Neural cell (in vitro differentiated cells): ENCODE measurements at regions not wholly inside any gene's neighbourhood (a gene's known extent, or its start where the extent isn't known, plus 50 kb on each side); places are given as distances from the start of the nearest gene placed in this dataset.

Experiments
- H2AFZ ChIP-seq: fragments of 200-600, 300-800 bp; sonication (generic), shearing (Covaris generic); 2 replicates; pipeline ENCODE4 v1.6.0; 2014; ENCODE audit warnings: low read depth, mild to moderate bottlenecking, antibody characterized with exemption, low read length, moderate library complexity
- H3F3A ChIP-seq: fragments of 200-600 bp; shearing (Covaris generic); 2 replicates; pipeline ENCODE4 v1.6.1; 2016; ENCODE audit warnings: mild to moderate bottlenecking, moderate library complexity, mixed read lengths, antibody characterized with exemption, low read length; ENCODE audit not compliant: insufficient read depth, poor library complexity, severe bottlenecking
- H3K27ac ChIP-seq: fragments of 200-600, 300-800 bp; sonication (generic), shearing (Covaris generic); 2 replicates; pipeline ENCODE4 v1.5.1; 2014; ENCODE audit warnings: mild to moderate bottlenecking, low read length, moderate library complexity
- H3K27me3 ChIP-seq: fragments of 300-800, 200-600 bp; sonication (generic), shearing (Covaris generic); 2 replicates; pipeline ENCODE4 v1.6.0; 2014; ENCODE audit warnings: mild to moderate bottlenecking, low read depth, low read length, moderate library complexity; ENCODE audit not compliant: insufficient read depth
- H3K36me3 ChIP-seq: fragments of 300-800, 200-600 bp; sonication (generic), shearing (Covaris generic); 2 replicates; pipeline ENCODE4 v1.5.1; 2014; ENCODE audit warnings: mild to moderate bottlenecking, antibody characterized with exemption, low read length, moderate library complexity; ENCODE audit not compliant: insufficient read depth
- H3K4me2 ChIP-seq: fragments of 300-800, 200-600 bp; sonication (generic), shearing (Covaris generic); 2 replicates; pipeline ENCODE4 v1.6.0; 2014; ENCODE audit warnings: mild to moderate bottlenecking, low read length
- H3K4me3 ChIP-seq: fragments of 300-800, 200-600 bp; sonication (generic), shearing (Covaris generic); 2 replicates; pipeline ENCODE4 v1.5.1; 2014; ENCODE audit warnings: mild to moderate bottlenecking, low read length, moderate library complexity
- H3K79me2 ChIP-seq: fragments of 200-600 bp; shearing (Covaris generic); replicated peaks from 2 replicates; pipeline ENCODE4 v1.6.0; 2014; ENCODE audit warnings: mild to moderate bottlenecking, low read length, moderate library complexity; ENCODE audit not compliant: insufficient read depth
- H3K9ac ChIP-seq: fragments of 300-800, 200-600 bp; sonication (generic), shearing (Covaris generic); 2 replicates; pipeline ENCODE4 v1.6.1; 2016; ENCODE audit warnings: mild to moderate bottlenecking, low read length, mixed read lengths
- H3K9me2 ChIP-seq: fragments of 200-600 bp; shearing (Covaris generic); 2 replicates; pipeline ENCODE4 v1.6.1; 2016; ENCODE audit warnings: mild to moderate bottlenecking, low read length, mixed read lengths; ENCODE audit not compliant: insufficient read depth
- H3K9me3 ChIP-seq: fragments of 200-600, 300-800 bp; sonication (generic), shearing (Covaris generic); 2 replicates; pipeline ENCODE4 v1.6.1; 2016; ENCODE audit warnings: mild to moderate bottlenecking, mixed run types, low read length, moderate library complexity, mixed read lengths
- H4K20me1 ChIP-seq: fragments of 200-600 bp; shearing (Covaris generic); 2 replicates; pipeline ENCODE4 v1.6.1; 2016; ENCODE audit warnings: mild to moderate bottlenecking, mixed run types; ENCODE audit not compliant: insufficient read depth
- CTCF ChIP-seq: fragments of 450-650 bp; IDR thresholded peaks from 2 replicates; pipeline ENCODE4 v1.5.1; 2014; ENCODE audit warnings: antibody characterized with exemption, mild to moderate bottlenecking, moderate library complexity; ENCODE audit not compliant: poor library complexity, severe bottlenecking
- EP300 ChIP-seq: fragments of 450-650 bp; conservative IDR thresholded peaks from 2 replicates; pipeline ENCODE4 v1.6.1; 2014; ENCODE audit warnings: antibody characterized with exemption, mild to moderate bottlenecking, moderate library complexity; ENCODE audit not compliant: poor library complexity, severe bottlenecking
- EZH2 ChIP-seq: fragments of 200-600, 300-800 bp; shearing (Covaris generic), sonication (generic); IDR thresholded peaks from 2 replicates; pipeline ENCODE4 v1.6.1; 2014; ENCODE audit warnings: antibody characterized with exemption, low read length, borderline replicate concordance, mild to moderate bottlenecking; ENCODE audit not compliant: insufficient read depth, poor library complexity, severe bottlenecking
- MXI1 ChIP-seq: fragments of 450-650 bp; conservative IDR thresholded peaks from 2 replicates; pipeline ENCODE4 v1.6.1; 2014; ENCODE audit warnings: antibody characterized with exemption, mild to moderate bottlenecking; ENCODE audit not compliant: poor library complexity, severe bottlenecking
- POLR2AphosphoS5 ChIP-seq: IDR thresholded peaks from 2 replicates; pipeline ENCODE4 v1.6.1; 2012
- RAD21 ChIP-seq: fragments of 450-650 bp; conservative IDR thresholded peaks from 2 replicates; pipeline ENCODE4 v1.6.1; 2014; ENCODE audit warnings: antibody characterized with exemption, mild to moderate bottlenecking, moderate library complexity
- SMC3 ChIP-seq: fragments of 450-650 bp; conservative IDR thresholded peaks from 2 replicates; pipeline ENCODE4 v1.6.1; 2014; ENCODE audit warnings: antibody characterized with exemption, mild to moderate bottlenecking, moderate library complexity; ENCODE audit not compliant: poor library complexity
- TAF1 ChIP-seq: IDR thresholded peaks from 2 replicates; pipeline ENCODE4 v1.6.1; 2012; ENCODE audit warnings: low read depth
- TF ChIP-seq, protein P1 (sequence below): IDR thresholded peaks from 2 replicates; pipeline ENCODE4 v1.6.1; 2012; ENCODE audit warnings: borderline replicate concordance

DNA sequence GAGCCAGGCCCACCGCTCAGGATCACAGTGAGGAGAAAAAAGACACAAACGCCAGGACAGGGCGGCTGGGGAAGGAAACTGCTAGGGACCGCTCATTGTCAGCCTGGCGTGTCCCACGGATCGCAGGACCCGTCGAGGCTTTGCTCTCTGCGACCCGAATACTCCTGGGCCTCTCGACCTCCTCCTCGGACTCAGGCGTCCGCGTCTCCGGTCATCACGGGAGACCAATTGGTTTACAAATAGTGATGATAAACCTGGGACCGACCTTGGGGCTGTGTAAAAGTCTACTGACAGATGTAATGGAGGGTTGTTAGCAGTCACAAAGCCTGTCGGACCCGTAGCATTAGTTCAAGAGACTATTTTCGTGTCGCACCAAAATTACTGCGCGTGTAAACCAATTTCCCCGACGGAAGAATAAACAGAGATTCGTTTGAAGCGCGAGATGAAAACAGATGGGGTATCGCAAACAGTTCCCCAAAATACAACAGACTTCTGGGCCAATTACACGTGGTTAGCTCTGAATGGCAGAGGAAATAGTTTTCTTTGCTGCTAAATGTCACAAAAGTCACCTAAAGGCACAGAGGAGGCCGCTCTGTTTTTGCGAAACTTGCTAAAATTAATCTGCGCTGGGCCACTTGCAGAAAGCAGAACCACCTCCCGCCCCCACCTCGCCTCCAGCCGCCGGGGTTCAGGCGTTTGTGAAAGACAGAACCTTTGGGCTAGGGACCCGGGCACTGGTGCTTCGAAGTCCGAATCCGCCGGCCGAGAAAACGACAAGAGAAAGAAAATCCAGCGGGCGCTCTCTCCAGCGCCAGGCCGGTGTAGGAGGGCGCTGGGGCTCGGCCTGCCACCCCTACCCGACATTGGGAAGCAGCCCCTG, 67.6 kb downstream of the FOXD1 start:
- Histone ChIP-seq H2AFZ (no peak overlapping the region), H3K9me2 (no peaks in the 10 kb centered on the region), H3K4me3 (no peak overlapping the region), H3K36me3 (no peaks in the 10 kb centered on the region), H3K9ac (no peak overlapping the region), H4K20me1 (no peaks in the 10 kb centered on the region), H3K9me3 (no peaks in the 10 kb centered on the region), H3F3A (no peaks in the 10 kb centered on the region), H3K79me2 (no peaks in the 10 kb centered on the region), H3K4me2 (no peak overlapping the region), H3K27me3 (peaks cover 57% of the 10 kb centered on the region), H3K27ac (no peak overlapping the region)
- TF ChIP-seq, protein P1, sequence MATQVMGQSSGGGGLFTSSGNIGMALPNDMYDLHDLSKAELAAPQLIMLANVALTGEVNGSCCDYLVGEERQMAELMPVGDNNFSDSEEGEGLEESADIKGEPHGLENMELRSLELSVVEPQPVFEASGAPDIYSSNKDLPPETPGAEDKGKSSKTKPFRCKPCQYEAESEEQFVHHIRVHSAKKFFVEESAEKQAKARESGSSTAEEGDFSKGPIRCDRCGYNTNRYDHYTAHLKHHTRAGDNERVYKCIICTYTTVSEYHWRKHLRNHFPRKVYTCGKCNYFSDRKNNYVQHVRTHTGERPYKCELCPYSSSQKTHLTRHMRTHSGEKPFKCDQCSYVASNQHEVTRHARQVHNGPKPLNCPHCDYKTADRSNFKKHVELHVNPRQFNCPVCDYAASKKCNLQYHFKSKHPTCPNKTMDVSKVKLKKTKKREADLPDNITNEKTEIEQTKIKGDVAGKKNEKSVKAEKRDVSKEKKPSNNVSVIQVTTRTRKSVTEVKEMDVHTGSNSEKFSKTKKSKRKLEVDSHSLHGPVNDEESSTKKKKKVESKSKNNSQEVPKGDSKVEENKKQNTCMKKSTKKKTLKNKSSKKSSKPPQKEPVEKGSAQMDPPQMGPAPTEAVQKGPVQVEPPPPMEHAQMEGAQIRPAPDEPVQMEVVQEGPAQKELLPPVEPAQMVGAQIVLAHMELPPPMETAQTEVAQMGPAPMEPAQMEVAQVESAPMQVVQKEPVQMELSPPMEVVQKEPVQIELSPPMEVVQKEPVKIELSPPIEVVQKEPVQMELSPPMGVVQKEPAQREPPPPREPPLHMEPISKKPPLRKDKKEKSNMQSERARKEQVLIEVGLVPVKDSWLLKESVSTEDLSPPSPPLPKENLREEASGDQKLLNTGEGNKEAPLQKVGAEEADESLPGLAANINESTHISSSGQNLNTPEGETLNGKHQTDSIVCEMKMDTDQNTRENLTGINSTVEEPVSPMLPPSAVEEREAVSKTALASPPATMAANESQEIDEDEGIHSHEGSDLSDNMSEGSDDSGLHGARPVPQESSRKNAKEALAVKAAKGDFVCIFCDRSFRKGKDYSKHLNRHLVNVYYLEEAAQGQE, result no peak
- TF ChIP-seq MXI1, result no peak
- no peak for TF ChIP-seq TAF1
- no peak for TF ChIP-seq POLR2AphosphoS5

- H3K4me3 ChIP-seq, result no peak overlapping the region
- no peaks in the 10 kb centered on the region for H3K9me3 ChIP-seq
- TF ChIP-seq EP300 (no peak), TAF1 (no peak)
- H3K79me2 ChIP-seq, result no peaks in the 10 kb centered on the region
- H3F3A ChIP-seq, result no peaks in the 10 kb centered on the region
- H2AFZ ChIP-seq, result no peak overlapping the region
- H3K27me3 ChIP-seq, result peaks cover 57% of the 10 kb centered on the region
- no peak overlapping the region for H3K27ac ChIP-seq
- H3K9me2 ChIP-seq, result no peaks in the 10 kb centered on the region
- no peaks in the 10 kb centered on the region for H3K36me3 ChIP-seq
- H4K20me1 ChIP-seq, result no peaks in the 10 kb centered on the region
- H3K4me2 ChIP-seq, result no peak overlapping the region
- H3K9ac ChIP-seq, result no peak overlapping the region
These were observed 68.5 kb downstream of the FOXD1 start for GRCh38 chr5:73380041-73380440.

DNA sequence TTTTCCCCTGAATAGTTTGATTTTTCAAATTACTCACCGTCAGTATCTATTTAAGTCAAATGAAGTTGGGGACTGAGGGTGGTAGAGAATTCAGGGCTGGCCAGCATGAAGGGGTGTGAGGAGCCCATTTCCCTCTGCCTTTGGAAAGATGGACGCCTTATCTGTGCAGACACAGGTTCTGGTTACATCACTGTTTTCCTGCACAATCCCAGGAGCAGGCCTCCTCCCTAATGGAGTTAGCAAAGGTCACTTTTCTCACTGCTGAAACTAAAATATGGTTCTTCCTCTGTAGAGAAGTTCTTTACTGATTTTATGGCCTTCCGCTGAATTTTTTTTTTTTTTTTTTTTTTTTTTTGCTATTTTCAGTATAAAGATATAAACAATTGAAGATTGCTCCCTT, 69.1 kb downstream of the FOXD1 start:
- no peaks in the 10 kb centered on the region for H3K9me3 ChIP-seq
- H3K4me2 ChIP-seq, result no peak overlapping the region
- no peak overlapping the region for H3K9ac ChIP-seq
- H3K79me2 ChIP-seq, result no peaks in the 10 kb centered on the region
- H3K27me3 ChIP-seq, result peaks cover 57% of the 10 kb centered on the region
- H3K4me3 ChIP-seq, result no peak overlapping the region
- no peaks in the 10 kb centered on the region for H3F3A ChIP-seq
- no peak overlapping the region for H2AFZ ChIP-seq
- H3K27ac ChIP-seq, result no peak overlapping the region
- no peaks in the 10 kb centered on the region for H3K9me2 ChIP-seq
- H4K20me1 ChIP-seq, result no peaks in the 10 kb centered on the region
- H3K36me3 ChIP-seq, result no peaks in the 10 kb centered on the region
- no peak for TF ChIP-seq EZH2
- TF ChIP-seq MXI1, result no peak
- no peak for TF ChIP-seq CTCF
- TF ChIP-seq TAF1, result no peak
- TF ChIP-seq, protein P1, result no peak
- no peak for TF ChIP-seq SMC3
- TF ChIP-seq EP300, result no peak
- TF ChIP-seq POLR2AphosphoS5, result no peak
- TF ChIP-seq RAD21, result no peak
